Activated CD8-positive, alpha-beta memory T cell treated with anti-CD3 and anti-CD28 coated beads for 24 hours (primary cell): ENCODE measurements at regions not wholly inside any gene's neighbourhood (a gene's known extent, or its start where the extent isn't known, plus 50 kb on each side); places are given as distances from the start of the nearest gene placed in this dataset.

Source experiments
- DNase-seq: peaks from one replicate; pipeline ENCODE4 v3.0.0-alpha.2; 2020

DNA sequence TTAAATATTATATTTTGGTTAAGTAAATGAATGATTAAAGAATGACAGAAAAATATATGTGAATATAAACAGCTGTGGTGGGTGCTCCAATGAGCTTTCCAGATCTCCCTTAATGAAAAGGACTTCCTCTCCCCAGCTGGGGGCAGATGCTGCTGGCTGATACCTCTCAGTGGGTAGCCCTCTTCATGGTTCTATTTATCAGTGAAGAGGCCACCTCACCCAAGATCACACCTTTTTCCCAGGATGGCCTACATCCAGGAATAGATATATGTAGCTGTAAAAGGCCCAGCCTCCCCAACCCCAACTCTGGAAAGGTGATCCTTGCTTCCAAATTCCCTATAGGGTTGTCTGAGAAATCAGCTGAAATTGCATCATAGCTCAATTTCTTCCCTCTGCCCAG lies 135.2 kb upstream of the ACVR2A start:
- DNase-seq: no peak

DNA sequence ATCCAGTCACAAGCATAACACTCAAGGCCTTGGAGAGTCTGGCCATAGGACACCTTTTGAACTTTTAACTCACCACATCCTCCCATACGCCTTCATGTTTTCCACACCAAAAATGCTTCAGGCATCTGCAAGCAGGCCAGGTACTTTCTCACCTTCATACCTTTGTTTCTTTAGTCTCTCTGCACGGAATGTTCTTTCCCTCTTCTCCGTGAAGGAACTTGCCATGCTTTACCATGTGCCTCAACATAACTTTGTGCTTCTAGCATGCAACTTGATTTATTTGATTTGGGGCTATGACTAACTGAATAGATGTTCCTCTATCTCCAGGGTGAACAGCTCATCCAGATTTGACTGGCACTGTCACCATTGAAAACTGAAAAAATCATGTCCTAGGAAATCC lies 141.7 kb upstream of the ACVR2A start:
- DNase-seq: no peak

DNA sequence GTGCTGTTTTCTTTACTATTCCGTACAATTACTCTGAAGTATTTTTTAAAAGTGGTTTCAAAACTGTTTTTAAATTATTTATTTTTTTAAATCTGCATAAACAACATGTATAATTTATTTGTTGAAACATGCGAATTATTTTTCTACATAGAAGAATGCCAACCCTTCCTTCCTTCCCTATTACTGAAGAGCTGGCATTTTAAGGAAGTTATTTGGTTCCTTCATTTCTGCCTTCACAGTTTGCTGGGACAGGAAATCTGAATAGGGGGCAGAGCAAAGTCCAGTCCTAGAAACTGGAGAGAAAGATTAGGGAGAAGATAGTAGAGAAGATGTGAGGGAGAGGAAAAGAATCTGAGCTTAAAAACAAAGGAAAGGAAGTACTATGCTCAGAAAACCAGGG lies 146.7 kb upstream of the ACVR2A start:
- no peak for DNase-seq

DNA sequence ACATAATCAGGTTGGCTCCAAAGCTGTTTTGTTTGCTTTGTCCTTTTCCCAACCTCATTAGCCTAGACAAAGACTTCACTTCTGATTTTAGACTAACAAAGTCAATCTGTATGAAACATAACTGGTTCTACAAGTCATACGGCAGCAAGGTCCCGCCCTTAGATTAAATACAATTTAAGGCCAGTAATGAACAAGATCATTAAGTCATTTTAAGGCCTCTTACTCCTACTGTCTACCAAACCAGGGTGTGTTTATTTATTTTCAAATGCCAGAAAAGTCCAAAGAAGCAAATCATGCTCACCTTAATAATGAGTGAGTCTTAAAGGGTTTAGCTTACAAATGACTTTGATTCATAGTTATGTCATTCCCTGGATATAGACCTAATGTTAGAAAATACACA lies 148.4 kb upstream of the ACVR2A start:
- no peak for DNase-seq

DNA sequence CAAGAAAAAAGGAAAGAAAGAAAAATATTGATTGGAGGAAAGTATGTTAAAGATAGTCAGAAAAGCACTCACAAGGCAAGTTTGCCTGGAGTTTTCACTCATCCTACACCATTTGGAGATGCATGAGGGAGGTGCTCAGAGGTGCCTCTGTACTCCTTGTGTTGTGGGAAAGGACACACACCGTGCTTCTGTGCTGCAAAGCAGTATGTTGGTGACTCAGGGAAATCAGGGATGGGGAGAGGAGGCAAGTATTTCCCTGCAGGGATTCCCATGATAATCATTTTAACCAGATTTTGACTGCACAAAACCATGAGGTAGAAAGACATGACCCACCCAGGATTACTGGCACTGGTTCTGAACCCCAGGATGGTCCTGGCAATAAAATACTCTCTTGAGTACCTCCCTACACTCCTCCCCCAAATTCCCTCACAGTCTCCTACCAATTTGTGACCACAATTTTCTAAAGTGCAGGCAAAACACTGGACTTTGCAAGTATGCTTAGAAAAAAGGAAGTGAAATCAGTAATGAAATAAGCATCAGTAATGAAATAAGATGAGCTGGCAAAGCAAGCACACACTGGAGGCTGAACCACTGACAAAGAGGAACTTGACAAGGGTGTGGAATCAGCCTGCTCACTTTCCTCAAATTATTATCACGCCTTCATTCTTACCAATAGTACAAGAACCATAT lies 155.5 kb upstream of the ACVR2A start:
- no peak for DNase-seq

DNA sequence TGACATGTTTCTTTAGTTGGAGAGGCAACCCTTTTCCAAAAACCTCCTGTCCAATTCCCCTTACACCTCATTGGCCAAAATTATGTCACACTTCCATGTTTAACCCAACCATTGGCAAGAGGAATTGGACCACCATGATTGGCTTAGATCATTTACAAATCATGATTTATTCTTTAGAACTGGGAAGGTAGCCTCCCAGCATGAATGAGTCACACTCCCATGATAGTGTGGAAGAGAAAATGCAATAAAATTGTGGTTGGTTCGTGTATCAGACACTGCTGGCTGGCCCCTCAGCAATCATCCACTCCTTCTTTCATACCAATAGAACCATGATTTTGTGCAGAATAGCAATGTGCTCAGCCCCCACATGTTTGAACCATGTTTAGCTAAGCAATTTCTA lies 156.6 kb upstream of the ACVR2A start:
- no peak for DNase-seq

DNA sequence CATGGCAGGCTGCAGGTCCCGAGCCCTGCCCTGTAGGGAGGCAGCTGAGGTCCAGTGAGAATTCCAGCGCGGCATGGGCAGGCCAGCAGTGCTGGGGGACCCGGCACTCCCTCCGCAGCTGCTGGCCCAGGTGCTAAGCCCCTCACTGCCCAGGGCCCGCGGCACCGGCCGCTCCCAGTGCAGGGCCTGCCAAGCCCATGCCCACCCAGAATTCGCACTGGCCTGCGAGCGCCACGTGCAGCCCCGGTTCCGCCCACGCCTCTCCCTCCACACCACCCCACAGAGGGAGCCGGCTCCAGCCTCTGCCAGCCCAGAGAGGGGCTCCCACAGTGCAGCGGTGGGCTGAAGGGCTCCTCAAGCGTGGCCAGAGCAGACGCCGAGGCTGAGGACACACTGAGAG lies 158.5 kb upstream of the ACVR2A start:
- DNase-seq: no peak

DNA sequence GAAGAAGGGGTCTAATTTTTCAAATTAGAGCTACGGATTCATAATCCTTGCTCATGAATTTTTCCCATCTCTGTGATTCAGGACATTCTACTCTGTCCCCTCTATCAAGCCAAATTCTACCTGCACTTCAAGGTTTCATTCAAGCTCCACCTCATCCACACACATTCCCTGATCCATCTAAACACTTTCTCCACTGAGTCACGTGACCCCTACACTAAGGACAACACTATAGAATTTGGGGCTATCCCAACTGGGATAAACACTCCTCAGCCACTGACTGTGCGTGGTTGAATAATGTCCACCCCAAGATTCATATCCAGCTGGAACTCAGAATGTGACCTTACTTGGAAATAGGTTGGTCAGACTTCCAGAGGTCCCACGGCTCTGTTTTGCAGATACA lies 159.9 kb upstream of the ACVR2A start:
- DNase-seq: no peak

DNA sequence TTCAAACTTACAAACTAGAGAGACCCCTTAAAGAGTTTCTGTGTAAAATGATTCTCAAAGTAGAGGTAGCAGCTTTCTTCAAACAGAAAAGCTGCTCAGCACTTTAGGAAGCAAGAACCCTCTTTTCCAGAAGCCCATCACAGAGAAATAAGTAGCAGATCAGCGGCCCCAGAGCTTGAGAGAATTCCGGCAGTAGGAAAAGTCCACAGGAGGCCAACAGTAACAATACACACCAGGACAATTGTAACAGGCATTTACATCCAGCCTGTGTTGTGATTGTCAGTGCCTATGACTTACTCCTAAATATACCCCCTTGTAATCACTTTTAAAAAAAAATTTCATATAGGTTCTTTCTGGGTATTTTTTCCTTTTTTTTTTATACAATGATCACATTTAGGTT lies 161.4 kb upstream of the ACVR2A start:
- DNase-seq: no peak

DNA sequence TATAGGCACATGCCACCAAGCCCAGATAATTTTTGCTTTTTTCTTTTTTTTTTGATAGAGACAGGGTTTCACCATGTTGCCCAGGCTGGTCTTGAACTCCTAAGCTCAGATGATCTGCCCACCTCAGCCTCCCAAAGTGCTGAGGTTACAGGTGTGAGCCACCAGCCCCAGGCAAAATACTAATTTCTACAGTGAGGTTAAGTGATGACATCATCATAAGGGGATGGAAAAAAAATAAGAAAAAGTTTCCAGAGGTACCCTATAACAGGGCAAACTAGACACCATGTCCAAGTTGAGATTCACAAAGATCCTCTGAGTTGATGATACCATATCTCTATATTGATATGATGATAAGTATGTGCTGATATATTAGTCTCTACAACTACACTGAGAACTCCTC lies 163.7 kb upstream of the ACVR2A start:
- DNase-seq: no peak

DNA sequence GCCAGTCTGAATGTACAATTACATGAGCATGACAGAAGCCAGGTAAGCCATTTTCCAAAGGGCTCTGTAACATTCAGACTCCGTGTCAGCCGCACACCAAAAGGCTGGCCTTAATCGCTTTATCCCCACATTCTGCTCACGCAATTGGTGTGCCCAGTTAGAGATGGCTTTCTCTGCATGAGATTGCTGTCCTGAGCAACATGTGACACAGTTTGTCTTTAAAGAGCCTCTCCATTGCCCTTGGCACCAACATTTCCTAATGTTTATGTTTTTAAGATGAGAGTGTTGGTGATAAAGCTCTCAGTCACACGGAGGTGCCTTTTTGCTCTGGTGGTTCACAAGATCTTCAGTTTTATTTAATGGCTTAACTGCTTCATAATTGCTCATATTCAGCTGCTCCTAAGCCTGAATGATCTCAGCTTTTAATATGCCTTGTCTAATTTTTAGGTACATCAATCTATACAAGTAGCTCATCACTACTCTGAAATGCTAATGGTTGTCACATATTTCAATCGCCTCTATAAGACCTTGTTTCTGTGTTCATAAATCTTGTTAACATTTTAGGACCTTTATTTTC lies 164.8 kb upstream of the ACVR2A start:
- no peak for DNase-seq

DNA sequence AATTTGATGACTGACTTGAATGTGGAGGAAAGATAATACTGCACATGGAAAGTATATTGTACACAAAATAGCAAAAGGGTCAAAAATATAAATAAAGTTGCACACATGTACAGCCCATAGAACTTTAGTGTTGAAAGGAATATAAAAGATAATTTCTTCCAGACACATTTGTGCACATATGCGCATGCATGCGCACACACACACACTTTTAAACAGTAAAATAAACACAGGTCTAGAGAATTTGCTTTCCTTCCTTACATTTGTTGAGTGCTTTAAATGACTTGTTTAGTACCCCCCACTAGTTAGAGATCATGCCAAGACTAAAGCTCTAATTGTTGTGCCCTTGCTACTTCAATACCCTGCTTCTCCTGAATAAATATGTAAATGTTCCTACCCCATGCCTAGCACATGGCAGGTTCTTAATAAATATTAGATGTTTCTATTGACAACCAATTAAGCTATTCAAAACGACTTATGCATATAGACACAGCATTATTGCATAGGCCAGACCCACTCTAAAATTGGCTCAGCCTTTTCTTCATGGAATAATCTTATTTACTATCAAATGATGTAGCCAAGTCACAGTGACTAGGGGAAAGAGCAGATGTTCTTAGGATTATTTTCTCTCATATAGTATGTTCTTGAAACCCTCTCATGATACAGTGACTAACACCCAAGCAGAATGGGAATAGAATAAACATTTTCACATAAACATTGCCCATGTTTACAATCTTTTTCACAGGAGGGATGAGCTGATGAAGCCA lies 165.5 kb upstream of the ACVR2A start:
- DNase-seq: no peak

DNA sequence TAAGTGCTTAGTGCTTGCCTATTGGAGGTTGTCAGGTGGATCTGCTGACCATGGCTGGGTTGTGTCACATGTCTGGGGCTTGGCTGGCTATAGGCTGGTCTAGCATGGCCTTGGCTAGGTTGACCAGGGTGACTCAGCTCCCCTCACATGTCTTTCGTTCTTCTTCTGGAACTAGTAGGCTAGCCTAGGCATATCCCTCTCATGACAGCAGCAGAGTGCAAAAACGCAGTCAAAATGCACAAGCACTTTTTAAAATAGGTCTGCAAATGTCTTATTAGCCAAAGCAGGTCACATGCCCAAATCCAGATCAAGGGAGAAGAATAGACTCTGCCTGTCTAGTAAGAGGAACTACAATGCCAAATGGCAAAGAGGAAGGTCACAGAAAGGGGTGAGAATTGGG lies 179.7 kb upstream of the ACVR2A start:
- DNase-seq: no peak

DNA sequence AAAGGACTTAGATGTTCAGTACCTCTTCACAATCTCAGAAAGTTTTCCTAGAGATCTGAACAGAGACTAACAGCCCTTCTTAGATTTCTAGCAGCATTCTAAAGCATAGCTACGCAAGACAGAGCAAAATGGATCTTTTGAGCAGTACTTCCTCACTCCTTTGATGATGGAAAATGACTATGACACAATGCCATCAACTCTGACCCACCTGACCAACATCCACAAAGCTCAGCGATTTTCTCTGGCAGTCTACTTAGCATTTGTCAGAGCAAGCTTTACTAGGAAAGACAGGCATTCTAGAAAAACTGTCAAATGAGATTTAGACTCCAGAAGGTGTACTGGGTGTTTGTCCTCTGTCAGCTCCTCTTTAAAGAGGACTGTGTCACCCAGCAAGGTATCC lies 180.9 kb upstream of the ACVR2A start:
- DNase-seq: no peak

DNA sequence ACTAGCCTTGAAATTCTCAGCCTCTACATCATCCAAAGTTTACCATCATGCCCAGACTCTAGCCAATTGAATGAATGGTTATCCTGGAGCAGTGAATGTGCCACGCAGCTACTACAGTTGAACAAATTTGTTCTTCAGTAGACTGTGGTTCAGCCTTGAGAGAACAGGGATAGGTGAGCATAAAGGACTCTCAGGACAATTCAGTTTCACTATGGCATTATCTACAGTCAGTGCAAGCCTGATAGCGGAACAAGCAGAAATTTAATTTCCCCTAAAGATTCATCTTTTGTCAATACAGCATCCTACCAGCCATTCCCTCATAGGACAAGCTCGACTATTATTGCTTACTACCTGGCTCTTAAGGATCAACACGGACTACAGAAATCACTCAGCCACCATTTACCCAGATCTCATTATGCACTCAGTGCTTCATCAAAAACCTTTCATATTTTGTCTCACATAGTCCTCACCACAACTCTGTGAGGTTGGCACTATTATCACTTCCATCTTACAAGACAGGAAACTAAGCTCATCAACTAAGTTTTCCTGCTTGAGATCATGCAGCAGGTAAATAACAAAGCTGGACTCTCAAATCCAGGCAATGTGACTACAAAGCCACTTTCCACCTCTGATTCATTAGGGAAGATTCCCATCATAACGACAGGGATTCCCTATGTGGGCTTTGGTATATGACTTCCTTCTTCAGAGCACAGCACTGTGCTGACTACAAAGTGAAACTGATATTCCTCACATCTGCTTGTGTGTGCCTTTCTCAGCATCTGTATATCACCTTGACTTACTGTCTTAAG lies 181.5 kb upstream of the ACVR2A start:
- DNase-seq: no peak

DNA sequence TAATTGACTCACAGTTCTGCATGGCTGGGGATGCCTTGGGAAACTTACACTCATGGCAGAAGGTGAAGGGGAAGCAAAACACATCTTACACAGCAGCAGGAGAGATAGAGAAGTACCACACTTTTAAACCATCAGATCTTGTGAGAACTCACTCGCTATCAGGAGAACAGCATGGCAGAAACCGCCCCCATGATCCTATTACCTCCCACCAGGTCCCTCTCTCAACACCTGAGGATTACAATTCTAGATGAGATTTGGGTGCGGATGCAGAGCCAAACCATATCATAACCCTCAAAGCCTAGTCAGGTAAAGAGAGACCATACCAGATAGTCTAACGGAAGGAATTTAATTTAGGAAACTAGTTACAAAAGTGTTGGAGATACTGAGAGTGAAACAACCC lies 182.6 kb upstream of the ACVR2A start:
- DNase-seq: no peak

DNA sequence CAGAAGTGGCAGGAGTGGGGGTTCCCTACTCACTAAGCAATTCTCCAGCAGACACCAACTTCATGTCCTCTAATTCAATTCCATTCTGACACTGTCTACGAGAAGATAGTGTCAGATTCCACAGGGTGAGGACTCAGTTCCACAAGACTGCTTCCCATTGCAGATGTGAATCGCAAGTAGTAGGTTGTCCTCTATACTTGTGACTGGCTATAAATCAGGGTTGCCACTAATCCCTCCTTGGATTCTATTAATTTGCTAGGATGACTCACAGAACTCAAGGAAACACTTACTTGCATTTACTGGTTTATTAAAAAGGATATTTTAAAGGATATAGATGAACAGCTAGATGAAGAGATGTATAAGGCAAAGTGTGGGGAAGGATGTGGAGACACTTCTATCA lies 184.1 kb upstream of the ACVR2A start:
- no peak for DNase-seq

DNA sequence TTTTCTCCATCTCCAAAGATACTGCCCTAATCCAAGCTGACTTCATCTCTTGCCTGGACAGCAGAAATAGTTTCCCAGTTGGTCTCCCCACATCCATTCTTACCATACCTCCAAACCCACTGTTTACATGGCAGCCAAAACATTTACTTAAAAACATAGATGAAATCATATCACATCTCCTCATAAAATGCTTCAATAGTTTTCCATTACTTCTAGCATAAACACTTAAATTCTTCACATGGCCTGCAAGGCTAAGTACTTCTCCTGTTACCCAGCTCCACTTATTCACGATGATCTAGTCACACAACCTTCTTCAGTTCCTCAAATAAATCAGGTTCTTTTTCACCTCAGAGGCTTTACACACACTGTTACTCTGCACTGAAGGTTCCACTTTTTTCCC lies 185.8 kb upstream of the ACVR2A start:
- no peak for DNase-seq

DNA sequence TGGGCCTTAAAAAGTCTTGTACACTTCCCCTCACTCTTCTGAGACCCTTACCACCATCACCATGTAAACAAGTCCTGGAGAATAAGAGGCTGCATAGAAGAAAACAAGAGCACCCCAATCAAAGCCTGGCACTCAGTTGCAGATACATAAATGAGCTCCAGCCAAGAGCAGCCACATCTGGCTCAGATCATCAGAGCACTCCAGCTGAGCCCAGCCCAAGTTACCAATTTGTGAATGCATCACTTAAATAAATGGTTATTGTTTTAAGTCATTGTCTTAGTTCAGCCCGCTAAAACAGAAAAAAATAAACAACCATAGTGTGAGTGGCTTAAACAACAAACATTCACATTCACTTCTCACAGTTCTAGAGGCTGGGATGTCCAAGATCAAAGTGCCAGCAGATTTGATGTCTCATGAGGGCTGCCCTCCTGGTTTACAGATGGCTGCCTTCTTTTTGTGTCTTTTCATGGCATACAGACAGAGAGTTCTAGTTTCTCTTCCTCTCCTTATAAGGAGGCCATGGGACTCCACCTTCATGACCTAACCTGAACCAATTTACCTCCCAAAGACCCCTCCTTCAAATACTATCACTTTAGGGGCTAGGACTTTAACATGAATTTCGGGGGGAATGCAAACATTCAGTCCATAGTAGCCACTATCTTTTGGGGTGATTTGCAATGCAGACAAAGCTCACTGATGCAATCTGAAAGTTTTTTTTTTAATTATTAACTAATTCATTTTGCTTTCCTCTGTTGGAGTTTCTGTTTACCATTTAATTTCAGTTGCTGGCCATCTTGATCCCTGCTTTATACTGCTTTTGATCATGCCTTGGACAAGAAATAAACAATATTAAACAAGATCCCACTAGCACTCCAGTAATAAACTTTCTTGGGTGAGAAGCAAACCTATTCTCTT lies 187.5 kb upstream of the ACVR2A start:
- no peak for DNase-seq

DNA sequence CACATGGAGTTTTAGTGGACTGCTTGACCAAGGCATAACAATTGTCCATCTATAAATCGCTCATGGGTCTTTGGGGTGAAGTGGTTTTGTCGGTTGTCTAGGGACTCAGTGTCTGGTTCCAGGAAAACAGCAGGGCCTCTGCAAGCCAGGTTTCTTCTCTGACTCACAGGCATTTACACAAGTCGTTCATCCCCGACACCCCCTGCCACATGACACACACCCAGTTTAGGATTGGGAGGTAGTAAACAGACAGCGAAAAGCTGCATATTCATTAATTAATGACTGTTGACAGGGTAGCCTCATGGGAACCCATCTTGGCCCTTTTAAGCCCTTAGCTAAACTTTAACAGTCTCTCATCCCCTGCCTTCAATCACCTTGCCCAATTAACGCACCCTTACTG lies 194.8 kb upstream of the ACVR2A start:
- no peak for DNase-seq

DNA sequence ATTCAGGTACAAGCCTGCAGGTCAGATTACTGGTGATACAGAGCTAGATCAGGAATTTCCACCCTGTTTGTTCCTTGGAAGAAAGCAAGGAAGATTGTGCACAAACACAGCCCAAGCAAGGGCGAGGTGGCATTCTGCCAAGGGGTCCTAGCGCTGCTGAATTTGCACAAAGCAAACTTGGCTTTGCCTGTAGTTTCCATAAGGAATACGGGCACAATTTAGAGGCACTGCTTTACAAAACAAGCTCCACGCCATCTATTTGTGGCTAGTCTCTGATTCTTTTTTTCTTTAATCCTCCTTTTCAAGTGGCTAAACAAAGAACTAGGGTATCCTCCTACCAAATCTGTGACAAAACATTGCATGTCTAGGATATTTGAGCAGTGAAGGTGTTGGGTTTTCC lies 195.5 kb upstream of the ACVR2A start:
- no peak for DNase-seq

DNA sequence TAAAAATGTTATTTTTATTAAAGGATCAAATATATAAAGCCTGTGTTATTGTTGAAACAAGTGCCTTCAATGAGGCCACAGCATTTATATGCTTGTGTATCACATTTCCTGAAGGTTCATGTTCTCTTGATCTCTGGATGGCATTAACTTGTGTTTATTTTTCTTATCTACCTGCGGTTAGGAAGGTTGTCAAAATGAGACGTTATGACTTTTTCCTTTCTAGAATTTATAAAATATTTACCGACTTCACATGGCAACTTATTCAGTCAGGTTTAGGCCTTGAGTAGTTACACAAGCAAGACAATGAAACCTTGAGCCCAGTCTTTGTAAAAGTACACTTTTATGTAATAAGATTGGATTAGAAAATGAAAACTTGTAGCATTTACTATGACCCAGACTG lies 196.4 kb upstream of the ACVR2A start:
- no peak for DNase-seq

DNA sequence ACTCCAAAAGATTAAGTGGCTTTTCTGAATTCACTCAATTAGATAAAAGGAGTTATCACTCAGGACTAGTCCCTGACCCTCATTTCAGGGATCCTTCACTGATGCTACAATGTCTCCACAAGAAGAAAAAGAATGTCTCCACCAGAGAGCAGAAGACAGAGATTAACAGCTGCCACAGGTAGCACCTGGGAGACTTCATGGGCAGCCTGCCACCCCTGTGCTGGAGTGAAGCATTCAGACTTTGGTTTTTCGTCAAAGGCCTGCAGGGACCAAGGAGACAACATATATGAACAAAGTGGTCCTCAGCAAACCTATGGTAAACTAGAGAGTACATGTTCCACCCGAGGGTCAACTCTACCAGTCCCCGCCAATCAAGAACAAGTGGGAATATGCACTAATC lies 197.0 kb upstream of the ACVR2A start:
- no peak for DNase-seq
